NCI-H146 (cell line): ENCODE measurements at regions not wholly inside any gene's neighbourhood (a gene's known extent, or its start where the extent isn't known, plus 50 kb on each side); places are given as distances from the start of the nearest gene placed in this dataset.

Experiments
- DNase-seq: peaks from one replicate; lab custom pipeline; 2025; lab: John Stamatoyannopoulos, UW

DNA sequence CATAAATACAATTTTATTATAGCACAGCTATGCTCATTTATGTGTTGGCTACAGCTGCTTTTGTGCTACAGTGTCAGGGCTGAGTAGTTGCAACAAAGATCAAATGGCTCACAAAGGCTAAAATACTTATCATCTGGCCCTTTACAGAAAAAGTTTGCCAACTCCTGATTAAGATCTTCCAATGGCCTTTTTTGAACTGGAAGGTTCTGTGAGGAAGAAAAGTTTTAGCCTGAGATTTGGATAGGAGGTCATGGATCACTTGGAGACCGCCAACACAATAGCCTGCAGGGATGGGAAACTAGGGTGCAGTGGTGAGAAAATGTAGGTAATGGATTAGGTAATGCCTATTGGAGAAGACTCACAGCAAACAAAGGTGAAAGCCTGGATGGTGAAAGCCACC is 169.8 kb downstream of the NOC3L start:
- DNase-seq = no peak

DNA sequence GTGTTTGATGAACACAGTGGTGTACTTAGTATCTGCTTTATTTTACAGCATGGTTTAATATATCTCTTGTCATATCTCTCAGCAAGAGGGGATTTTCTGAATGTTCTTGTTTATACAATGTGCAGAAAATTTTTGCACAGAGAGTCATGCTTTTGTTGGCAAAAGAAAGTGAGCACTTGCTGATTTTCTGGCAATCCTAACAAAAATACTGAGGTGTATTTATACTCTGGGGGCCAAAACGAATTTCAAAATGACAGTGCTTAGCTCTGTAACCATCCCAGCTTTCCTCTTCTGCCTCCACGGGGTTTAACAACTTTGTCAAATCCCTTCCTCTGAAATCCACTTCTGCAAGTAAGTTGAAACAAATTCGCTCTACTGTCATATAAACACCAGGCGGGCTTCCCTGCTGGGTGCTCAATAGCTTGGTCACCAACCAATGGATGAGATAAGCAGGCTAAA is 169.2 kb downstream of the NOC3L start:
- DNase-seq = no peak

DNA sequence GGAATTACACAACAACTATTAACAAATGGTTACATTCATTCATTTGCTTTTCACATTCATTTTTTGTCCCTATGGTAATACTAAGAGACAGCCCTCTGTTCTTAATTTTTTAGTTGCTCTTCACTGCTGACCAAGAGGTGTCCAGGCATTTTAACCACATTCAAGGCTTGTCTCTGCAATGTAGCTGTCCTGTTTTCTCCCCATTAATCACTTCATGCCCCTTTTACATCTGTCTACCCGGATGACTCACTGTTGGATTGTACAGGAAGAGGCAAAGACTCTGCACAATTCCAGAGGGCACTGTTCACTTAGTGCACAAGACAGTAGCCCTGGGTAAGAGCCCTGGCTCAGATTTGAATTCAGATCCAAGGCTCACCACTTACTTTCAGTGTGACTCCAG is 168.5 kb downstream of the NOC3L start:
- DNase-seq = no peak

DNA sequence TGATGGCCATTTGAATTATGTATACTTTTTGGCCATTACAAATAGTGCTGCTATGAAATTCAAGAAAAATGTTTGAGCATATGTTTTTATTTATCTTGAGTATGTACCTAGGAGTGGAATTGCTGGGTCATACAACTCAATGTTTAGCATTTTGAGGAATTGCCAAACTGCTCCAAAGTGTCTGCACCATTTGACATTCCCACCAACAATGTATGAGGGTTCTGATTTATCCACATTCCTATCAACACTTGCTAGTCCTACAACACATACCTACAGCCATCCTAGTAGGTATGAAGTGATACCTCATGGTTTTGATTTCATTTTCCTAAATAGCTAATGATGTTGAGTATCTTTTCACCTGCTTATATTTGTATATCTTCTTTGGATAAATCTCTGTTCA is 165.5 kb downstream of the NOC3L start:
- DNase-seq = no peak

DNA sequence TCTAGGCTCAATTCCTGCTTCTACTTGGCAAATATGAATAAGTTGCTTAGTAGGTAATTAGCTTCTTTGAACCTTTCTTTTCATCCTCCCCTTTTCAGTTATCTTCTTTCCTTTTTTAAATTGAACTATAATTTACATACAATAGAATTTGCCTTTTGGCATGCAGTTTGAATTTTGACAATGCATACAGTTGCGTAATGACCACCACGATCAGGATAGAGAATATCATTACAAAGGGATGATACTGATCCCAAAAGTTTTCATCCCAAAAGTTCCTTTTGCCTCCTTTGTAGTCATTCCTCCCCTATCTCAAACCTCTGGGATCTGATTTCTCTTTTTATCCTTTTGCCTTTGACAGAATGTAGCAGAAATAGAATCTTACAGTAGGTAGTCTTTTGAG is 164.4 kb downstream of the NOC3L start:
- no peak for DNase-seq

DNA sequence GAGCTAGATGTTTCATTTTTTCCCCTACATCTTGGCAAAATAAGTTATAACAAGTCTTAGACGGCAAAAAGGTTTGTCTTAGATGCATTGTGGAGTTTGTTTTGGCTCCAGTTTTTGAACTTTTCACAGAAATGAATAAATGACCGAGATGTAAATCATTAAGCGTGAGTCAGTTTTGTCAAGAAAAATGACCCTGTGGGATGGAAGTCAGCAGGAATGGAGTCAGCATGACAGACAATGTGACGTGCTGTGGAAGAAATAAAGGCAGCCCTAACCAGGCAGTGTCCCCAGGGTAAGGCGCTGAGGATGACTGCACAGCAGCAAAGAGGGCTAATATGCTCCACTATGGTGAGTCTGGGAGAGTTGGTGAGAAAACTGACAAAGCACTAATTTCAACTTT is 163.2 kb downstream of the NOC3L start:
- no peak for DNase-seq

DNA sequence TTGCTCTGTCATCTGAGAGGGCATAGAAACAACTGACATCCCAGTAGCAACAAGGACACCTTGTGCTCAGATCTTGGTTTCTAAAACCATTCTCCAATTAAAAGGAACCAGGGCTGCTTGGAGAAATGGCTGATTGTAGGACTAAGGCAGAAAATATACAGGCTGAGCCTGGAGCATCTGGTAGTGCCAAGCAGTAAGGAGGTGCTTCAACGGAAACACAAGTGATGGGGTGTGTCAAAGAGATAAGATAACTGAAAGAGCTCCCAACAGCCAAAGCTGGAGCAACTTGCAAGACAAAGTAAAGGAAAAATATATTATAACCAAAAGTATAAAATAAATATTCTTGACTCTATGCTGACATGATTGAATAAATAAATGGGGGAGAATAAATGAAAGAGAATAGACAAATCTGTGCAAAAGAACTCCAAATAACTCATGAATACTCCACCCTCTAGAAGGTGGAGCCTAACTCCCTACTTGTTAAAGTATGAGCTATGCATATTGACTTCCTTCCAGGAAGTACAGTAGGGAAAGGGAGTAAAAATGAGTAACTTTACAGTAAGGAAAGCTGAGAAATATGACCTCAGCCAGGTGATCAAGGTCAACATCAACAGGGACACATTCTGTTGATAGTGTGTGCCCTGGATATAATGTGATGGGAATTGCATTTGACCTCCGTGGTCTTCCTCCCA is 162.4 kb downstream of the NOC3L start:
- no peak for DNase-seq

DNA sequence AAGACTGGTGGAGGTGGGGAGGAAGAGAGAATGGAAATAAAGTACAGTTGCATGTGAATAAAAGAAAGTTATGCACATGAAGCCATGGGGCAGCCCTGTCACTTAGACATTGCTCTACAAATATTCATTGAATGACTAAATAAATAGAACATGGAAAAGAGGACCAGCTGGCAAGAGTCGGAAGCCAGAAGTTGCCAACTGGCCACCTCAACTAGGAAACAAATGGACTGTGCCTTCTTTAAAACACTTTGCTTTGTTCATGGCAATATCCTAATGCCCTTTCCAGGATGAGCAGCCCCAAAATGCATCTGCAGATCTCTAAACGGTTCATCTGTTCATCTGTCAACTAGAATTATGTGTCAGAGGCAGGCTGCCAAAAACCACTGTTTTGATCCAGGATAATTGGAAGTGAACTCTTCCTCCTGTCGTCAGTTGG is 157.3 kb downstream of the NOC3L start:
- DNase-seq = no peak

DNA sequence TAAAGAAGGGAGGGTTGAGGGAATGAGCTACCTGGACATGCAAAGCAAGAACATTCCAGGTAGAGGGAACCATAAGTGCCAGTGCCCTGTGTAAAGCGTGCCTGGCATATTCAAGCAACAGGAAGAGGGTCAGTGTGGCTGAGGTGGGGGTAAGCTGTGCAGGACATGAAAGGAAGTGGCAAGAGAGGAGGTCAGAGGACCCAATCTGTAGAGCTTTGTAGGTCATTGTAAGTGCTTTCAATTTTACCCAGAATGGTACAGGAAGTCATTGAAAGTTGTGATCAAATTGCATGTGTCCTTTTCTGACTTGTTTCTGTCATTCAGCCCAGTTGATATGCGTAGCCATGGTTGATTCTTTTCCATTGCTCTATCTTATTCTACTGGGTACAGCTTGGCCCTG is 156.6 kb downstream of the NOC3L start:
- no peak for DNase-seq

DNA sequence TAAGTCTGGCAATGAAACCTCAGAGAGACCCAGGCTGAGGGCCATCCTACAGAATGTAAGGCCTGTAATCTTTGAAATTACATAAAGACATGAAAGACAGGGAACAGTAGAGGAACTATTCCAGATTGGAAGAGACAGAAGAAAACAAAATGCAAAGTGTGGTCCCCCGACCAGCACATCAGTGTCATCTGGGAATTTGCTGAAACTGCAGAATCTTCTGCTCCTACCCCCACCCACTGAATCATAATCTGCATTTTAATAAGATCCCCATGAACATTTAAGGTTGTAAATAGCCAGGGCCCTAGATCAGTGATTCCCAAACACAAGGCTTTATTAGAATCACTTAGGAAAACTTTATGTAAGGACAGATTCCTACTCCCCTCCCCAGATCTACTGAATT is 154.4 kb downstream of the NOC3L start:
- DNase-seq = no peak

DNA sequence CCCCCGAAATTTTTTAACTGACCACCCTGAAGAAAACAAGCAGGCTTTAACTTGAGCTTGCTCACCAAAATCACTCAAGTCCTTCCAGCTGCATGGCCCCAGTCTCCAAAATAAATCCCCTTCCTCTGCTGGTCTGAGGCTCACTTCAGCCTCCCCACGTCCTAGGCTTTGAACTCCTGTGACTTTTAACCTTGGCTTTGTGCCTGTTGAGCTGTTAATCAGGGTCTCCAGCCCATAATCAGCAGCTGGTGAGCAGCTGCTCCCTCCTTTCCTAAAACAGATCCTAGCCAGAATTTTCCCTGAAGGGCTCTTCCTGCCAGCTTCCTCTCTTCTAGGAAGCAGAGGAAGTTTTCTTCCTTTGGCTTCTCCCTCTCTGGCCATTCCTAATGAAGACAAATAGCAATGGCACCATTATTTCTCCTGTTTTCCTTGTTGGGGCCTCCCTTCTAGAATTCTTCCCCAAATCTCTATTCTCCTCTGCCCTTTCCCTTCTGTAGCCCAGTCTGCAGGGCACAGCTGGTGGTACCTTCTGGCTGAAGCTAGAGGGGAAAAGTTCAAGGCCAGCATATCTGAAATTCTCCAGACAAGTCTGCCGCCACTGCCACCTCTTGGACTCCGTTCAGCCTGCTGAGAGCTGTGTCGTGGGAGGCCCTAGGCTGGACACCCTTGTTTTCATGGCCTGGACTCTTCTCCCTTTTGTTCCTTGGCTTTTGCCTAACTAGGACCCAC is 152.1 kb downstream of the NOC3L start:
- DNase-seq = no peak

DNA sequence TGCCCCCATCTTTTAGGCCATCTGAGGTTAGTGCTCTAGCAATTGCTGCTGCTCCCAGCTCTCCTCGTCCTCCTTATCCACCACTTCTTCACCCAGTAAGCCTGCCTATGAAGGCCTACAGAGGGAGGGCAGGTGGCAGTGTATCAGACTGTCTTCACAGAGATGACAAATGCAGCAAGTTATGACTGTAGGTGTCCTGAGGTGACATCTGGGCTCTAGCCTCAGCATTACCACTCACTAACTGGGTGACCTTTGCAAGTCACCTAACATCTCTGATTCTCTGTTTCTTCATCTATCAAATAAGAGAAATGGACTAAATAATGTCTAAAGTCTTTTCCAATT is 151.6 kb downstream of the NOC3L start:
- no peak for DNase-seq

DNA sequence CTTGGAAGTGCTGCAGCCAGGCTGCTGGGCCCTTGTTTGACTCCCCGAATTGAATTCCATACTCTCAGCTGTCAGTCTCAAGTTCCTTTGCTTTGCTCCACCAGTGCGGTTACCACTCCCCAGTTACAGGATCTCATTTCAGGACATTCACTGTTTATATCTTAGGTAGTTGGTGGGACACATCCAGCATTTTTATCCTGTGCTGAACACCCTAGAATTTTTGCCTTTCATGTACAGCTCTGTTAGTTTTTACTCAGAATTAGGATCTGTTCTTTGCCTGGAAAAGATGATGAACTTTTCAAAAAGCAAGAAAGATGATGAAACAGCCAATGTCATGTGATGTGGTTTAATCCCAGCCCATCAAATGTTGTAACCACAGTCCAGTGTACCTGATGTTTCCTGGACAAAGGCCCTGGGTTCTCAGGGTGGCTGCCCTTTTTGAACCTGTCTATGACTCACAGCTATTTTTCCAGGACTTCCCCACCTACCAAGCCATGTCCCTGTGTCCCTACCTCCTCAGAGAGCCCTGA is 149.7 kb downstream of the NOC3L start:
- DNase-seq = no peak

DNA sequence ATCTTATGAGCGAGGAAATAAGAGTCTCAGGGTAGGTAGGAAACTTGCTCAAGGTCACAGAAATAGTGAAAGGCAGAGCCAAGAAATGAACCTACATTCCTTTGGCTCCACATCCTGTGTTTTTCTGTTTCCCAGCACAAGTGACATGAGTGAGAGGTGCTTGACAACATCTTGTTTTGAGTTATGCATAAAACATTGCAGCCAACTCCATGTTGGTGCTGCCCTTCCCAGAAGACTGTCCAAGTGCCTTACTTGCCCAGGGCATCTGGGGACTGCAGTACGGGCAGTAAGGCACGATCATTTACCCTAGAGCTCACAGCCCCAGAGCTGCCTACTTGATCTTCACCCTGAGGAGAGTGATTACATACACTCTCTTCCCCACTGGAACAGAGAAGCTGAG is 148.8 kb downstream of the NOC3L start:
- no peak for DNase-seq

DNA sequence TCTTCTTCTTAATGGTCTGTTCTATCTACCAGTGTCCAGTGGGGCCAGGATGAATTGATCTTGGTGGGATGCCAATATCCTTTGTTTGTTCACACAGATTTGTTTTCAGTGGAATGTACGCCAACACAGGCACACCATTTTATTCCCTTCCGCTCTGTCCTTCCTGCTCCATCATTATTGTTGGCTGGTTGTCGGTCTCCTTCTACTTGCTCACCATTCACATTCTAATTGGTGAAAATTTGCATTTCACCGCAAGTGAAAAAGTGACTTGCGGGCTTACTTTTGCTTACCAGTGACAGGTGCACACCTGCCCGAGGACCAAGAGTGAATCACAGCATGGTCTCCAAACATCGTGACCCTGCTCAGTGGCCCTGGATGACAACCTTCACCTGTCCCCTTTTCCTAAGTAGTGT is 148.3 kb downstream of the NOC3L start:
- peak; percentile 54 for DNase-seq

DNA sequence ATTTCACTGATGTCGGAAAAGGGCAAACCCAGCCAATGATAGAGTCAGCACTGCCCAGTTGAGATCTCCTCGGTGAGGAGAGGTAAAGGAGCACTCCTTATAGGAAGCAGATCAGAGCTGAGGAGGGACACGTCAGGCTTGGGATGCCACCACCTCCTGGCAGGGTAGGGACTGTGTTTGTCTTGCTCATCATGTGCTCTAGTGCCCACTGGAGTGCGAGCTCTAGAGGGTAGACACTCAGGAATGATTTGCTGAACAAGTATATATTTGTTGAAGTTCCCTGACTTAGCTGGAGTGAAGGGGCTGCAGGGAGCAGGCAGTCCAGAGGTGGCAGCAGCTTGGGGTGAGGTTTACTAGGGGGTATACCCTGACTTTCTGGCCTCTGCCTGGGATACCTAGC is 146.5 kb downstream of the NOC3L start:
- DNase-seq = no peak

DNA sequence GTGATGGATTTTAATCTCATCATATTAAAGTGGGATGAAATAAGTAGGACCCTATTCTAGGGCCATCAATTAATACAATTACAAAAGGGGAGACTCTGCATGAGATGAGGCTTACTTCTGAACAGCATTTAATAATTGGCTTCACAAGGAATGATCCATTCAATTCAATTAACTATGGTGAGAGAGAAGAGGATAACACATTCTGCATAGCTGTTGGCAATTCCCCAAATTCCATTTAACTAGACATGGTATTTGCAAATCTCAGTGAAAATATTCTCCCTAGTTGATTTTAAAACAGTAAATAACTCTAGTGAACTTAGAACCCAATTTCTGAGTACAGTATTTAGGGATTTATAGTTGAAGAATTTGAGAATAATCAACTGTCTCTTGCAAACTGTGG is 145.3 kb downstream of the NOC3L start:
- DNase-seq = no peak

DNA sequence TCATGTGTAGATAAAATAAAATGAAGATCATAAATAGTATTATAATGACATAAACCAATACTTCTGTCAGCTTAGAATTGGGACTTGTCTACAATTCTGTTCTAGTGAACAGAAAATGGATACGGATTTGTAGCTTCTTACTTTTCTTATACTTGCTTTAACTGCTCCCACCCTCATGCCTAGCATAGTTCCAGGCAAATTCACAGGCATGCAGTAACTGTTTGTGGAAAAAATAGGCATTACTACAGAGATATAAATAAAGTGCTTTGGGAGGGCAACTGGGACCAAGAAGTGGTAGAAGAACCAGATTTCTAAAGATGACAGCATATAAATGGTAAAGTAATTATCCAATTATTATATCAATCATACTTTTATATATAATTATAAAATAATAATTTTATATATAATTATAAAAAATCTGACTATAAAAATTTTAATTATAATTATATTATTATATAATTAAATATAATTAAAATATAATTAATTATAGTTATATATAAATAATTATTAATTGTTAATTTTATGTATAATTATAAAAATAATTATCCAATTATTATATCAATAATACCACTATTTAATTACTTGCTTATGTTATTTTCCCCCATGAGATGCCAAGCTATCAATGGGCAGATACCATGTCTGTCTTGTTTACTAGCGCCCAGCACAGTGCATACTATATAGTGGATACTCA is 144.1 kb downstream of the NOC3L start:
- no peak for DNase-seq

DNA sequence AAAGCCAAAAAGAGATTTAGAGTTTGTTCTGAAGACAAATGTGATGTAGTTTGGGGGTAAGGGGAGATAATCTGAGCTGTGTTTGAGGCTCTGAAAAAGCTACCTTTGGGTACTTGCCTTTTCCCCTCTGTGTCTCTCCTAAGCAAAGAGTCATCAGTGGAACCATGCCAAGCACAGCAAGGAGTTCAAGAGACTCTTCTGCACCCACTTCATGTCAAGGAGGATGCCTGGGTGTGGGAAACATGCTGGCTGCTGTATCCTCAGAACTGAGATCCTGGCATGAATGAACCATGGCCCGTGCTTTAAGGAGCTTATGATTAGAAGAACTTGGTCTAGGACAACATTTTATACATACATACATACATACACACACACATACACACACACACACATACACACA is 142.9 kb downstream of the NOC3L start:
- no peak for DNase-seq

DNA sequence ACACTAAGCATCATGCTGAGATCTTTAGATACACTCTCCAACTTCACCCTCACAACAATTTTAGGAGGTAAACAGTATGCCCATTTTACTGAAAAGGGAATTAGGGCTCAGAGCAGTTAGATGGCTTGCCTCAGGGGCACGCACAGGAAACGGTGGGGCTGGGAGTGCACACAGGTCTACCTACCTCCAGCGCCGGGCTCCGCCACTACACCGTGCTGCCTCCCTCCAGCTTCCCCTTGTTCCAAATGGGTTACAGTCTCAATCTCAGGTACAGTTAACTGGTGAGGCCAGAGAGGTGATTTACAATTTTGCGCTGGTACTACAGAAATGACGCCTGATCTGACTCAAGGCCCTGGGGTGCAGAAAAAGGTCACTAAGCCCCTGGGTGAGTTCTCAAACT is 142.0 kb downstream of the NOC3L start:
- DNase-seq = no peak

DNA sequence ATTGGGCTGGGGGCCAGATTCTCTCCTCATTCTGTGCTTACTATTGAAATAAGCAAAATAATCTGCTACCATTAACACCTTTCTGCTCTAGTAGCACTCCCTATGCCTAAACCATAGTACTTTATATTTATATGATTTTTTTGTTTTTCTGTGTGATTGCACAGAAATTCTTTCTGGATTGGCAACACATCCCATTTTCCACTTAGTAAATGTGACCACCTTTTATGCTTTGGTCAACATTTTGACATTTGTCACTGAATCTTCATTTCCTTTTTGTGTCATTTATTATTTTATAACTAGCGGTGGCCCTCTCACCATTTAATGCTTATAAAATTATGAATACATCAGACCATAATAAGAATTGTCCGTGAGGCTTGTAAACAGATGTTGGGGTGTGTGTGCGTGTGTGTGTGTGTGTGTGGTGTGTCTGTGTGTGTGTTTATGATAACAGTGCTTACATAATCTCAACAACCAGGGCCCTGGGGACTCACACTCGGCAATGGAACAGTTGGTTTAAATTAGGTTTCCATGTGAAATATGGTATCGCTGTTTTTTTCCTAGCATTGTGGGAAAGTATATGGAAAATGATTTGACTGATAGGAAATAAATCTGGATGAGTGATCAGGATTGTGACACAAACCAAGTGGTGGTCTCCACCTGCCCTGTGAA is 138.9 kb downstream of the NOC3L start:
- no peak for DNase-seq

DNA sequence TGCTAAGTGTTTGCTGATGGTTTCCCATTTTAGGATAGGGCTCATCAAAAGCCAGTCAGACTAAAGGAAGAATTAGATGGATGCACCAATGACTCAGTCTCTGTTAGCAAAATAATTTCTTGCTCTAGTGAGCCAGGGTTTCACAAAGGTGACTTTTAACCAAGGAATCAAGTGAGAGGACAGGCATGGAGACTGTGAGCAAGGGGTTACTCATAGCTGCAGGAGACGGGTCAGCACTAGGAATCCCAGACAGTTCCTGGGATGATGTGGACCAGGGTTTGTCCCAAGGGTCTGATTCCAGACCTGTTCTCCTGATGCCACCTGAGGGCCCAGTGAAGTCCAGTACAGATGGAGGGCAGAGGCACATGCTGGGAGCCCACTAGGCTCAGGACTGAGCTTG is 138.1 kb downstream of the NOC3L start:
- no peak for DNase-seq

DNA sequence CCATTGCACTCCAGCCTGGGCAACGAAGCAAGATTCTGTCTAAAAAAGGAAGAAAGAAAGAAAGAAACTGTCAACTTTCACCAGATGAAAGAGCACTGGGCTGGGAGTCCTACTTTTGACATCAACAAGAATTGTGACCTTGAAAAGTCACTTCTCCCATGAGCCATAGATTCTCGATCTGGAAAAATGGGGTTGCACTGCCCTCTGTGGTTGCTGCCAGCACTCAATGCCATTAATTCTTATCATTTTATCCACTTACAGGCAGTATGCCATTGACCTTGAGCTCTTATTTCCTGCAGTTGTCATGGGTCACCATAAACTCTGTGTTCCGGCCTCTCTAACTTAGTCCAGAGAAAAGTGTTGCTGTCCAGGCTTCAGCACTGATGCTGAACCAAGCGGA is 137.2 kb downstream of the NOC3L start:
- no peak for DNase-seq
